Tibial nerve (tissue), 4 donors: ENCODE measurements at regions not wholly inside any gene's neighbourhood (a gene's known extent, or its start where the extent isn't known, plus 50 kb on each side); places are given as distances from the start of the nearest gene placed in this dataset.

Experiments used
- DNase-seq, 2 donors: peaks; one replicate each; pipeline ENCODE4 v3.0.0-alpha.2; 2019; ENCODE audit warnings: low spot score in 2 of 2
- H3K27ac ChIP-seq, 4 donors: fragments of 200-600 bp; sonication (generic) in 3 of 4; one replicate each; pipeline ENCODE4 v1.5.1; 2017 to 2019; ENCODE audit warnings: mild to moderate bottlenecking in 1 of 4
- H3K27me3 ChIP-seq, 2 donors: fragments of 200-600 bp; sonication (generic) in 1 of 2; one replicate each; pipeline versions ENCODE4 v1.5.1 to v1.6.0; 2017 to 2019
- H3K36me3 ChIP-seq, 3 donors: fragments of 200-600 bp; sonication (generic); one replicate each; pipeline ENCODE4 v1.5.1; 2018 to 2019
- H3K4me1 ChIP-seq, 4 donors: fragments of 200-600 bp; sonication (generic) in 3 of 4; one replicate each; pipeline ENCODE4 v1.5.1; 2017 to 2019
- H3K4me3 ChIP-seq, 4 donors: fragments of 200-600 bp; sonication (generic) in 3 of 4; one replicate each; pipeline ENCODE4 v1.5.1; 2017 to 2019; ENCODE audit warnings: mild to moderate bottlenecking in 1 of 4, moderate library complexity in 1 of 4
- H3K9me3 ChIP-seq, 4 donors: fragments of 200-600 bp; sonication (generic) in 3 of 4; one replicate each; pipeline ENCODE4 v1.5.1; 2017 to 2019
- EP300 ChIP-seq, 2 donors: sonication (generic); formaldehyde crosslinking; IDR thresholded peaks; one replicate each; pipeline ENCODE4 v1.6.1; 2017; ENCODE audit warnings: antibody characterized with exemption in 2 of 2, mild to moderate bottlenecking in 1 of 2
- POLR2A ChIP-seq, 2 donors: fragments of 450-650 bp; IDR thresholded peaks; one replicate each; pipeline ENCODE4 v1.6.1; 2017; ENCODE audit warnings: antibody characterized with exemption in 2 of 2, mild to moderate bottlenecking in 2 of 2, moderate library complexity in 2 of 2
- WGBS, 2 donors: methylation state at CpG; one replicate each; pipeline ENCODE4 v1.1.5; 2018; 5-methylcytosine and 5-hydroxymethylcytosine counted together
- TF ChIP-seq, protein P1 (sequence below), 5 experiments: fragments of 200-600 bp in 3 of 5; fragments of 450-650 bp in 2 of 5; sonication (generic) in 3 of 5; IDR thresholded peaks; one replicate each; pipeline ENCODE4 v1.5.1; 2016 to 2019; ENCODE audit warnings: antibody characterized with exemption in 5 of 5, mild to moderate bottlenecking in 3 of 5, moderate library complexity in 2 of 5

DNA sequence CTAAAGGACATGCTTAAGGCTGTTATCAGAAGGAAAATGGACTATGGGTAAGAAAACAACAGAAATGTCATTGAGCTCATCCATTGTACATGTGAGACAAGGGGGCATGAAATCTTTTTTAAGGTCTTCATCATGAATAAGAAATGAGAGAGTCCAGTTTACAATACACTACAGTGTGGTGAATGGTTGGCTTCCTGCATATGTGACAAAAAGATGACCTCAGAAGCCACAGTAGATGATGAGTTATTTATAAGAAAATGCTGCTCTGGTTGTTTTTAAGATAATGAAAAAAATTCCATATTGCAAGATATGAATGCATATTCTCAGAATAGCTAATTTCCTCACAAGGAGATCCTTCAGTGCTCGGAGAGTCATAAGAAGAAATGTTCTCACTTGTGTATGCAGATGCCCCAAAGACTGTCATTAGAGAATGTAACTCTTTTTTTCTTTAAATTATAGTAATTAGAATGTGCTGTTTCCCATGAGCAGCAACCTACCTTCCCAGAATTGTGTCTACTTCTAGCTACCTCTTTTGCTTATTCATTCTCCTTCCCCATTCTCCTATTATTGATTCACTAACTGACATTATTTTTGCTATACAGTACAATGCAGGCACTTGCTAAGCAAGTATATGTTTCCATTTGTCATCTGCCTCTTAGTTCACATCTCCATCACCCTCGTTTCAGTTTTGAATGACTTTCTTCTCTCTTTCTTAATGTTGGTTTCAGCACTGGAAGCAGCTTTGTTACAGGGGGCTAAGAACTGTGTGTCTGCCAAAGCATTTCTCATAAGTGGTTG lies 152.0 kb upstream of the PEX5L start:
- Histone ChIP-seq H3K4me3 (no peak overlapping the region), H3K4me1 (no peaks in the 10 kb centered on the region), H3K27ac (no peak overlapping the region), H3K36me3 (no peaks in the 10 kb centered on the region), H3K27me3 (no peaks in the 10 kb centered on the region), H3K9me3 (no peaks in the 10 kb centered on the region)
- TF ChIP-seq POLR2A (IDR thresholded peaks at IDR 0.05) = no peak
- TF ChIP-seq, protein P1, sequence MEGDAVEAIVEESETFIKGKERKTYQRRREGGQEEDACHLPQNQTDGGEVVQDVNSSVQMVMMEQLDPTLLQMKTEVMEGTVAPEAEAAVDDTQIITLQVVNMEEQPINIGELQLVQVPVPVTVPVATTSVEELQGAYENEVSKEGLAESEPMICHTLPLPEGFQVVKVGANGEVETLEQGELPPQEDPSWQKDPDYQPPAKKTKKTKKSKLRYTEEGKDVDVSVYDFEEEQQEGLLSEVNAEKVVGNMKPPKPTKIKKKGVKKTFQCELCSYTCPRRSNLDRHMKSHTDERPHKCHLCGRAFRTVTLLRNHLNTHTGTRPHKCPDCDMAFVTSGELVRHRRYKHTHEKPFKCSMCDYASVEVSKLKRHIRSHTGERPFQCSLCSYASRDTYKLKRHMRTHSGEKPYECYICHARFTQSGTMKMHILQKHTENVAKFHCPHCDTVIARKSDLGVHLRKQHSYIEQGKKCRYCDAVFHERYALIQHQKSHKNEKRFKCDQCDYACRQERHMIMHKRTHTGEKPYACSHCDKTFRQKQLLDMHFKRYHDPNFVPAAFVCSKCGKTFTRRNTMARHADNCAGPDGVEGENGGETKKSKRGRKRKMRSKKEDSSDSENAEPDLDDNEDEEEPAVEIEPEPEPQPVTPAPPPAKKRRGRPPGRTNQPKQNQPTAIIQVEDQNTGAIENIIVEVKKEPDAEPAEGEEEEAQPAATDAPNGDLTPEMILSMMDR (IDR thresholded peaks at IDR 0.05) = no peak
- no peak for TF ChIP-seq EP300 (IDR thresholded peaks at IDR 0.05)
- WGBS, 2 donors = 45% methylated on average over 2 of the region's 2 CpGs
- DNase-seq = no peak

DNA sequence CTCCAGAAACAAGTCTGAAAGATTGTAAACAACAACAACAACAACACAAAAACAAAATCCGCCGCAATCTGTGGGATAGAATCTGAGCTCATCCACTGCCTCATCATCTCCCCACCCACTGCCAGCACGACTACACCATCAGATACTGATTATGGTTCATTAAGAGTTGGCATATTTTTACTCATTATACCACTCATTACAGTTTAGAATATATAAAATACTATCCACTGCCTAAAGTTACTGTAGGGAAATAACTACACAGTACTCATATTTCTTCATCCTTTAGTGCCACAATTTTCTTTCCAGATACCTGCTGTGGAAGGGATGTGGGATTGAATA lies 152.5 kb upstream of the PEX5L start:
- Histone ChIP-seq H3K4me3 (no peak overlapping the region), H3K27ac (no peak overlapping the region), H3K27me3 (no peaks in the 10 kb centered on the region), H3K4me1 (no peaks in the 10 kb centered on the region), H3K36me3 (no peaks in the 10 kb centered on the region), H3K9me3 (no peaks in the 10 kb centered on the region)
- WGBS, 2 donors = 56 to 65% methylated on average over 3 of the region's 3 CpGs
- no peak for DNase-seq
- TF ChIP-seq, protein P1 (IDR thresholded peaks at IDR 0.05) = no peak
- TF ChIP-seq EP300 (IDR thresholded peaks at IDR 0.05) (no peak), POLR2A (IDR thresholded peaks at IDR 0.05) (no peak)

- Histone ChIP-seq H3K4me3 (no peak overlapping the region), H3K27me3 (no peaks in the 10 kb centered on the region), H3K27ac (no peak overlapping the region), H3K36me3 (no peaks in the 10 kb centered on the region), H3K4me1 (no peaks in the 10 kb centered on the region), H3K9me3 (no peaks in the 10 kb centered on the region)
- TF ChIP-seq, protein P1 (IDR thresholded peaks at IDR 0.05) = no peak
- no peak for TF ChIP-seq EP300 (IDR thresholded peaks at IDR 0.05)
- TF ChIP-seq POLR2A (IDR thresholded peaks at IDR 0.05) = no peak
- DNase-seq = no peak
- WGBS, 2 donors = 87 to 89% methylated on average over 1 of the region's 1 CpG
These were observed 159.9 kb upstream of the PEX5L start for GRCh38 chr3:180196658-180197057.

GRCh38 chr3:180199417-180199995 lies 162.8 kb upstream of the PEX5L start:
- 50 to 70% methylated on average over 5 of the region's 5 CpGs for WGBS, 2 donors
- DNase-seq = no peak
- Histone ChIP-seq H3K27me3 (no peaks in the 10 kb centered on the region), H3K36me3 (no peaks in the 10 kb centered on the region), H3K27ac (no peak overlapping the region), H3K4me3 (no peak overlapping the region), H3K9me3 (no peaks in the 10 kb centered on the region), H3K4me1 (no peaks in the 10 kb centered on the region)
- TF ChIP-seq, protein P1 (IDR thresholded peaks at IDR 0.05) = no peak
- TF ChIP-seq EP300 (IDR thresholded peaks at IDR 0.05) (no peak), POLR2A (IDR thresholded peaks at IDR 0.05) (no peak)

DNA sequence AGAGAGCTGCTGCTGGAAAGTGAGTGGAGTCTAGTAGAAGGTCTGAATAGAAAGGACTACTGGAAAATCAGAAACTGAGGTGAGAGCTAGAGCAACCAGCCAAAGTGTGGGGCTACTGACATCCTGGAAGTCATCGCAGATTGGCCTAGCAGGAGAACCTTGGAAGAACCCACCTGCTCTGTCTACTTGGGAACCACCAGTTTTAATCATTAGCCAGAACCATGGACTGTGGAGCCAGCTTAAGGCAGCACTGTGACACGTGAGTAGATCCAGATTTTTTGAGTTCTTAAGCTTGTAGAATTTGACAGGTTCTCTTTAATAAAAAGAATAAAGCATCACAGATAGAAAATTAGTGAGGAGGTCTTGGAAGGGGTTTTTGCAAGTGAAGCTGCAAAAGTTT lies 179.1 kb upstream of the PEX5L start:
- no peak for DNase-seq
- Histone ChIP-seq H3K27ac (no peak overlapping the region), H3K9me3 (peaks cover 0 to 7% (median 3%) of the 10 kb centered on the region in 4 donors), H3K36me3 (no peaks in the 10 kb centered on the region), H3K27me3 (no peaks in the 10 kb centered on the region), H3K4me3 (no peak overlapping the region), H3K4me1 (no peaks in the 10 kb centered on the region)
- TF ChIP-seq, protein P1 (IDR thresholded peaks at IDR 0.05) = no peak
- TF ChIP-seq EP300 (IDR thresholded peaks at IDR 0.05) (no peak), POLR2A (IDR thresholded peaks at IDR 0.05) (no peak)
- WGBS, 2 donors = 86 to 88% methylated on average over 2 of the region's 2 CpGs
